ENCODE measurements at regions not wholly inside any gene's neighbourhood (a gene's known extent, or its start where the extent isn't known, plus 50 kb on each side); places are given as distances from the start of the nearest gene placed in this dataset.
"Not testable (repeated sequence)": the region's sequence is repeated elsewhere in the genome, so short reads cannot be mapped to it uniquely, and the experiment has no call there.

DNA sequence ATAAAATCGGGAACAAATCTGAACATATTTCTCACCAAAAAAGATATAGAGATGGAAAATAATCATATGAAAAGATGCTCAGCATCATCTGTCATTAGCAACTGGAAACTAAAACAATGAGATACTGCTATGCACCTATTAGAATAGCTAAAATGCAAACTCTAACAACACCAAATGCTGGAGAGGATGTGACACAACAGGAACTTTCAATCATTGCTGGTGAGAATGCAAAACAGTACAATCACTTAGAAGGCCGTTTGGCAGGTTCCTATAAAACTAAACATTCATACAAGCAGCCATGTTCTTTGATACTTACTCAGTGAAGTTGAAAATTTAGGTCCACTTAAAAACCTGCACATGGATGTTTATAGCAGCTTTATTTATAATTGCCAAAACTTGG is 67.0 kb downstream of the FAM50B start:
- ChIA-PET CTCF (ENCODE audit: low intra/inter-chr PET ratio) (no interaction called here), POLR2A (interaction anchor here (0.6 kb wide), 1 partner anchor 10 kb away, joined by 3 read pairs; no protein-coding TSS in a partner anchor)
- ATAC-seq (no peak), DNase-seq (ENCODE audit: extremely low read depth in 1 of 4, low spot score in 3 of 4) (no peak), FAIRE-seq (no peak)
- in situ Hi-C loops (cut with MboI) (no loop called here), intact Hi-C loops (cut with micrococcal nuclease) (no loop called here)
- no TSS peak for BruUV-seq (replicated peaks)
- no peak overlapping the region for H3K27ac ChIP-seq (ENCODE audit: extremely low read depth, low read depth, low read length)
- H3K4me1 ChIP-seq (replicated peaks in 1 of 2; ENCODE audit: control insufficient read depth in 2 of 2, insufficient read depth in 2 of 2, low read length in 2 of 2), result peaks cover 10 to 25% of the 10 kb centered on the region in 2 experiments
- no peak overlapping the region for H2AFZ ChIP-seq (ENCODE audit: low read depth, low read length)
- no peaks in the 10 kb centered on the region for H3K36me3 ChIP-seq (ENCODE audit: control insufficient read depth, insufficient read depth, low read length)
- H3K9ac ChIP-seq (ENCODE audit: insufficient read depth in 1 of 2, low read depth in 2 of 2, low read length in 2 of 2), result no peak overlapping the region
- no peaks in the 10 kb centered on the region for H3K9me3 ChIP-seq (replicated peaks; ENCODE audit: control insufficient read depth, insufficient read depth, low read depth, low read length)
- H3K4me2 ChIP-seq (ENCODE audit: insufficient read depth, low read length), result no peak overlapping the region
- TF ChIP-seq ZKSCAN1 (IDR thresholded peaks at IDR 0.05; ENCODE audit: low read depth, low read length), result no peak
- TF ChIP-seq, protein P1, sequence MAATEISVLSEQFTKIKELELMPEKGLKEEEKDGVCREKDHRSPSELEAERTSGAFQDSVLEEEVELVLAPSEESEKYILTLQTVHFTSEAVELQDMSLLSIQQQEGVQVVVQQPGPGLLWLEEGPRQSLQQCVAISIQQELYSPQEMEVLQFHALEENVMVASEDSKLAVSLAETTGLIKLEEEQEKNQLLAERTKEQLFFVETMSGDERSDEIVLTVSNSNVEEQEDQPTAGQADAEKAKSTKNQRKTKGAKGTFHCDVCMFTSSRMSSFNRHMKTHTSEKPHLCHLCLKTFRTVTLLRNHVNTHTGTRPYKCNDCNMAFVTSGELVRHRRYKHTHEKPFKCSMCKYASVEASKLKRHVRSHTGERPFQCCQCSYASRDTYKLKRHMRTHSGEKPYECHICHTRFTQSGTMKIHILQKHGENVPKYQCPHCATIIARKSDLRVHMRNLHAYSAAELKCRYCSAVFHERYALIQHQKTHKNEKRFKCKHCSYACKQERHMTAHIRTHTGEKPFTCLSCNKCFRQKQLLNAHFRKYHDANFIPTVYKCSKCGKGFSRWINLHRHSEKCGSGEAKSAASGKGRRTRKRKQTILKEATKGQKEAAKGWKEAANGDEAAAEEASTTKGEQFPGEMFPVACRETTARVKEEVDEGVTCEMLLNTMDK (IDR thresholded peaks at IDR 0.05; ENCODE audit: borderline replicate concordance, insufficient read depth, low read depth, low read length, poor library complexity, severe bottlenecking), result no peak
- TF ChIP-seq, protein P2, sequence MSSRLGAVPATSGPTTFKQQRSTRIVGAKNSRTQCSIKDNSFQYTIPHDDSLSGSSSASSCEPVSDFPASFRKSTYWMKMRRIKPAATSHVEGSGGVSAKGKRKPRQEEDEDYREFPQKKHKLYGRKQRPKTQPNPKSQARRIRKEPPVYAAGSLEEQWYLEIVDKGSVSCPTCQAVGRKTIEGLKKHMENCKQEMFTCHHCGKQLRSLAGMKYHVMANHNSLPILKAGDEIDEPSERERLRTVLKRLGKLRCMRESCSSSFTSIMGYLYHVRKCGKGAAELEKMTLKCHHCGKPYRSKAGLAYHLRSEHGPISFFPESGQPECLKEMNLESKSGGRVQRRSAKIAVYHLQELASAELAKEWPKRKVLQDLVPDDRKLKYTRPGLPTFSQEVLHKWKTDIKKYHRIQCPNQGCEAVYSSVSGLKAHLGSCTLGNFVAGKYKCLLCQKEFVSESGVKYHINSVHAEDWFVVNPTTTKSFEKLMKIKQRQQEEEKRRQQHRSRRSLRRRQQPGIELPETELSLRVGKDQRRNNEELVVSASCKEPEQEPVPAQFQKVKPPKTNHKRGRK (tag; IDR thresholded peaks at IDR 0.05), result no peak
- TF ChIP-seq ZSCAN32 (CRISPR knock-in tag; IDR thresholded peaks at IDR 0.05), result no peak
- no peaks in the 10 kb centered on the region for H4K20me1 ChIP-seq (replicated peaks; ENCODE audit: control insufficient read depth, insufficient read depth, low read length)
- H3K79me2 ChIP-seq (ENCODE audit: control insufficient read depth, insufficient read depth, low read length), result no peaks in the 10 kb centered on the region
- H3K27me3 ChIP-seq (ENCODE audit: control insufficient read depth in 2 of 2, insufficient read depth in 2 of 2, low read length in 2 of 2), result peaks cover 0 to 2% of the 10 kb centered on the region in 2 experiments; a peak in 1 of 5 replicates
- no peak overlapping the region for H3K4me3 ChIP-seq
- H3K9me1 ChIP-seq (ENCODE audit: control insufficient read depth, insufficient read depth, low read length), result peaks cover 9% of the 10 kb centered on the region
- WGBS (ENCODE audit: insufficient coverage, low coverage, missing lambda C conversion rate), result 22% methylated on average over 2 of the region's 2 CpGs

DNA sequence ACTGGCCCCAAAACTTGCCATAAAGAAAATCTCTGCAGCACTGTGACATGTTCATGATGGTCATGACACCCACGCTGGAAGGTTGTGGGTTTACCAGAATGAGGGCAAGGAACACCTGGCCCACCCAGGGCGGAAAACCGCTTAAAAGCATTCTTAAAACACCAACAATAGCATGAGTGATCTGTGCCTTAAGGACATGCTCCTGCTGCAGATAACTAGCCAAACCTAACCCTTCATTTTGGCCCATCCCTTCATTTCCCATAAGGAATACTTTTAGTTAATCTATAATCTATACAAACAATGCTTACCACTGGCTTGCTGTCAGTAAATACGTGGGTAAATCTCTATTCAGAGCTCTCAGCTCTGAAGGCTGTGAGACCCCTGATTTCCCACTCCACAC is 67.6 kb downstream of the FAM50B start:
- H3K27ac ChIP-seq (ENCODE audit: extremely low read depth, low read depth, low read length); ATAC-seq; DNase-seq (ENCODE audit: extremely low read depth in 1 of 4, low spot score in 3 of 4); H3K9me1 ChIP-seq (ENCODE audit: control insufficient read depth, insufficient read depth, low read length); H3K79me2 ChIP-seq (ENCODE audit: control insufficient read depth, insufficient read depth, low read length); H4K20me1 ChIP-seq (replicated peaks; ENCODE audit: control insufficient read depth, insufficient read depth, low read length); H3K27me3 ChIP-seq (ENCODE audit: control insufficient read depth in 2 of 2, insufficient read depth in 2 of 2, low read length in 2 of 2); CTCF ChIA-PET (ENCODE audit: low intra/inter-chr PET ratio); H2AFZ ChIP-seq (ENCODE audit: low read depth, low read length); in situ Hi-C loops (cut with MboI); H3K4me3 ChIP-seq; BruUV-seq (replicated peaks); intact Hi-C loops (cut with micrococcal nuclease); H3K9me3 ChIP-seq (replicated peaks; ENCODE audit: control insufficient read depth, insufficient read depth, low read depth, low read length); H3K4me2 ChIP-seq (ENCODE audit: insufficient read depth, low read length); FAIRE-seq; H3K9ac ChIP-seq (ENCODE audit: insufficient read depth in 1 of 2, low read depth in 2 of 2, low read length in 2 of 2); H3K36me3 ChIP-seq (ENCODE audit: control insufficient read depth, insufficient read depth, low read length): not testable (repeated sequence)
- POLR2A ChIA-PET, result interaction anchor here (0.6 kb wide), 1 partner anchor 11 kb away, joined by 3 read pairs; no protein-coding TSS in a partner anchor
- 32% methylated on average over 4 of the region's 4 CpGs for WGBS (ENCODE audit: insufficient coverage, low coverage, missing lambda C conversion rate)
- H3K4me1 ChIP-seq (replicated peaks in 1 of 2; ENCODE audit: control insufficient read depth in 2 of 2, insufficient read depth in 2 of 2, low read length in 2 of 2), result peaks cover 5 to 20% of the 10 kb centered on the region in 2 experiments
